ENCODE measurements at regions not wholly inside any gene's neighbourhood (a gene's known extent, or its start where the extent isn't known, plus 50 kb on each side); places are given as distances from the start of the nearest gene placed in this dataset.
"Not testable (repeated sequence)": the region's sequence is repeated elsewhere in the genome, so short reads cannot be mapped to it uniquely, and the experiment has no call there.

GRCh38 chr5:3149899-3150298, 398.4 kb upstream of the IRX2 start:
- no peak for TF ChIP-seq CTCF (IDR thresholded peaks at IDR 0.05; ENCODE audit: insufficient read depth, missing control alignments)
- DNase-seq (ENCODE audit: insufficient read length, low spot score) = no peak
- FAIRE-seq = no peak

- FAIRE-seq; DNase-seq (ENCODE audit: insufficient read length, low spot score): not testable (repeated sequence)
Observed at GRCh38 chr5:3147405-3147804, 395.9 kb upstream of the IRX2 start.

- DNase-seq (ENCODE audit: insufficient read length, low spot score) (no peak), FAIRE-seq (no peak)
- TF ChIP-seq CTCF (IDR thresholded peaks at IDR 0.05; ENCODE audit: insufficient read depth, missing control alignments) = no peak
Observed at GRCh38 chr5:3145641-3146040, 394.2 kb upstream of the IRX2 start.

GRCh38 chr5:3143382-3143781, 391.9 kb upstream of the IRX2 start:
- DNase-seq (ENCODE audit: insufficient read length, low spot score) (no peak), FAIRE-seq (no peak)
- TF ChIP-seq CTCF (IDR thresholded peaks at IDR 0.05; ENCODE audit: insufficient read depth, missing control alignments) = no peak

- TF ChIP-seq CTCF (IDR thresholded peaks at IDR 0.05; ENCODE audit: insufficient read depth, missing control alignments) = no peak
- DNase-seq (ENCODE audit: insufficient read length, low spot score) (no peak), FAIRE-seq (no peak)
Observed at GRCh38 chr5:3142261-3143027, 391.0 kb upstream of the IRX2 start.

GRCh38 chr5:3140117-3140516, 388.6 kb upstream of the IRX2 start:
- no peak for FAIRE-seq

GRCh38 chr5:3139499-3139931, 388.0 kb upstream of the IRX2 start:
- TF ChIP-seq CTCF (IDR thresholded peaks at IDR 0.05; ENCODE audit: insufficient read depth, missing control alignments) = no peak
- FAIRE-seq = no peak
- DNase-seq (ENCODE audit: insufficient read length, low spot score) = no peak

More at GRCh38 chr5:3140117-3140516, 388.6 kb upstream of the IRX2 start:
- TF ChIP-seq CTCF (IDR thresholded peaks at IDR 0.05; ENCODE audit: insufficient read depth, missing control alignments) = no peak
- DNase-seq (ENCODE audit: insufficient read length, low spot score) = no peak
